IMR-90 (cell line): ENCODE measurements at regions not wholly inside any gene's neighbourhood (a gene's known extent, or its start where the extent isn't known, plus 50 kb on each side); places are given as distances from the start of the nearest gene placed in this dataset.
A peak's percentile ranks its signal among the peaks of the same experiment; 100 is the strongest.

Source experiments
- ATAC-seq: fragments of 200-7000 bp; cut with Tn5 transposase; 2 replicates; pipeline ENCODE4 v1.9.1; 2020; ENCODE audit warnings: low read depth, mild to moderate bottlenecking, moderate library complexity
- BruUV-seq: library from RNA; stranded (reverse); fragments of 400-500 nt; replicated peaks from 2 replicates; lab custom pipeline; 2021; lab: Mats Ljungman, UMichigan
- CTCF ChIA-PET: fragments of 300-600 bp; formaldehyde crosslinking; extraction: SDS; loops from one replicate; lab custom pipeline; 2021; ENCODE audit warnings: antibody characterized with exemption; lab: Yijun Ruan, JAX
- POLR2A ChIA-PET: fragments of 300-600 bp; sonication (Branson Sonifier 250); formaldehyde crosslinking; loops from one replicate; lab custom pipeline; 2022; ENCODE audit warnings: antibody characterized with exemption; ENCODE audit not compliant: unreplicated experiment; lab: Charles Lee
- DNase-seq: peaks from one replicate; pipeline ENCODE4 v3.0.0; 2013
- H2AFZ ChIP-seq: replicated peaks from 2 replicates; pipeline ENCODE3; 2013; ENCODE audit warnings: low read length, mild to moderate bottlenecking; ENCODE audit not compliant: poor library complexity
- H2AK5ac ChIP-seq: 2 replicates; pipeline ENCODE4 v1.6.1; 2013; ENCODE audit warnings: low read depth, low read length, inconsistent platforms
- H2AK9ac ChIP-seq: replicated peaks from 2 replicates; pipeline ENCODE3; 2013; ENCODE audit warnings: mild to moderate bottlenecking, low read depth, low read length, moderate library complexity; ENCODE audit not compliant: poor library complexity
- H2BK120ac ChIP-seq: 2 replicates; pipeline ENCODE4 v1.6.1; 2013; ENCODE audit warnings: low read depth, low read length, inconsistent platforms
- H2BK15ac ChIP-seq: 3 replicates; pipeline ENCODE4 v1.6.1; 2013; ENCODE audit warnings: low read depth, low read length, inconsistent platforms
- H2BK20ac ChIP-seq: 2 replicates; pipeline ENCODE4 v1.6.1; 2013; ENCODE audit warnings: low read depth, mild to moderate bottlenecking, inconsistent platforms, low read length, moderate library complexity
- H2BK5ac ChIP-seq: 2 replicates; pipeline ENCODE4 v1.6.1; 2013; ENCODE audit warnings: mild to moderate bottlenecking, low read depth, low read length, inconsistent platforms; ENCODE audit not compliant: poor library complexity, severe bottlenecking
- H3K14ac ChIP-seq: replicated peaks from 2 replicates; pipeline ENCODE4 v1.6.1; 2013; ENCODE audit warnings: low read depth, low read length, inconsistent platforms
- H3K18ac ChIP-seq: 2 replicates; pipeline ENCODE4 v1.6.1; 2013; ENCODE audit warnings: low read depth, low read length, control low read depth
- H3K23ac ChIP-seq: 2 replicates; pipeline ENCODE4 v1.6.1; 2013; ENCODE audit warnings: low read depth, low read length, inconsistent platforms
- H3K27ac ChIP-seq: 2 replicates; pipeline ENCODE4 v1.5.1; 2013; ENCODE audit warnings: mild to moderate bottlenecking, control low read depth, low read length; ENCODE audit not compliant: insufficient read depth
- H3K27me3 ChIP-seq: 2 replicates; pipeline ENCODE4 v1.6.1; 2013; ENCODE audit warnings: low read length; ENCODE audit not compliant: control insufficient read depth, insufficient read depth
- H3K36me3 ChIP-seq: 2 replicates; pipeline ENCODE4 v1.6.1; 2013; ENCODE audit warnings: low read length, mixed read lengths; ENCODE audit not compliant: control insufficient read depth, insufficient read depth
- H3K4ac ChIP-seq: 2 replicates; pipeline ENCODE4 v1.6.1; 2013; ENCODE audit warnings: low read depth, low read length, inconsistent platforms
- H3K4me1 ChIP-seq: 2 replicates; pipeline ENCODE4 v1.6.1; 2013; ENCODE audit warnings: low read length, mixed read lengths; ENCODE audit not compliant: control insufficient read depth, insufficient read depth
- H3K4me2 ChIP-seq: 2 replicates; pipeline ENCODE4 v1.6.1; 2013; ENCODE audit warnings: low read depth, mild to moderate bottlenecking, control low read depth, low read length, moderate library complexity
- H3K4me3 ChIP-seq: 2 replicates; pipeline ENCODE4 v1.5.1; 2013; ENCODE audit warnings: low read depth, mild to moderate bottlenecking, control low read depth, low read length, moderate library complexity; ENCODE audit not compliant: insufficient read depth
- H3K56ac ChIP-seq: 2 replicates; pipeline ENCODE4 v1.6.1; 2013; ENCODE audit warnings: low read length, inconsistent platforms; ENCODE audit not compliant: insufficient read depth; ENCODE audit errors: extremely low read depth
- H3K79me1 ChIP-seq, 2 experiments: 2 replicates each; pipeline ENCODE4 v1.6.1; 2013; ENCODE audit warnings: low read length in 2 of 2, inconsistent platforms in 1 of 2, low read depth in 1 of 2
- H3K9ac ChIP-seq: 2 replicates; pipeline ENCODE4 v1.6.1; 2013; ENCODE audit warnings: low read depth, low read length, control low read depth
- H3K9me1 ChIP-seq: 2 replicates; pipeline ENCODE4 v1.6.1; 2013; ENCODE audit warnings: low read length, inconsistent platforms; ENCODE audit not compliant: insufficient read depth
- H3K9me3 ChIP-seq: 2 replicates; pipeline ENCODE4 v1.6.1; 2013; ENCODE audit warnings: low read length; ENCODE audit not compliant: control insufficient read depth, insufficient read depth
- H4K20me1 ChIP-seq: 2 replicates; pipeline ENCODE4 v1.6.1; 2013; ENCODE audit warnings: low read length, inconsistent platforms; ENCODE audit not compliant: insufficient read depth
- H4K5ac ChIP-seq: 2 replicates; pipeline ENCODE4 v1.6.1; 2013; ENCODE audit warnings: mild to moderate bottlenecking, low read depth, low read length, control low read depth
- H4K8ac ChIP-seq, 2 experiments: 2 replicates each; pipeline ENCODE4 v1.6.1; 2013; ENCODE audit warnings: low read depth in 2 of 2, low read length in 2 of 2, control low read depth in 1 of 2, inconsistent platforms in 1 of 2
- H4K91ac ChIP-seq: 2 replicates; pipeline ENCODE4 v1.6.1; 2013; ENCODE audit warnings: low read depth, low read length, inconsistent platforms; ENCODE audit not compliant: insufficient read depth
- RAD21 ChIP-seq: IDR thresholded peaks from 2 replicates; pipeline ENCODE4 v1.6.1; 2012; ENCODE audit warnings: low read length, improper control_type of control experiment
- WGBS, 2 experiments: methylation state at CpG; one replicate each; pipeline versions ENCODE4 v1.1.5 to v1.1.7; 2013; ENCODE audit warnings: missing lambda C conversion rate in 2 of 2; ENCODE audit not compliant: insufficient read length in 1 of 2; ENCODE audit errors: extremely low coverage in 2 of 2; 5-methylcytosine and 5-hydroxymethylcytosine counted together
- dilution Hi-C: fragments of 300-500 bp; cut with HindIII; formaldehyde crosslinking; loops from one replicate; pipeline ENCODE4 v1.14.3; 2018; ENCODE audit warnings: low sequenced_read_pairs; ENCODE audit not compliant: unreplicated experiment
- in situ Hi-C: fragments of 300-500 bp; cut with MboI; formaldehyde crosslinking; loops from 3 replicates; pipeline ENCODE4 v1.14.3; 2019; ENCODE audit warnings: low sequenced_read_pairs, inconsistent platforms, mixed read lengths
- intact Hi-C: fragments of 100-400 bp; cut with micrococcal nuclease; formaldehyde crosslinking; loops from 2 replicates; pipeline ENCODE4 v1.10.0; 2022

- Histone ChIP-seq H4K20me1 (no peaks in the 10 kb centered on the region), H3K27ac (no peak overlapping the region), H2AK5ac (peak overlapping the region; percentile 70; the same call in 1 of the 2 replicates), H2AK9ac (no peak overlapping the region), H3K36me3 (no peaks in the 10 kb centered on the region), H2BK20ac (no peak overlapping the region; the same call in 1 of the 2 replicates), H3K9me3 (no peaks in the 10 kb centered on the region), H3K4me3 (no peak overlapping the region), H3K27me3 (no peaks in the 10 kb centered on the region), H3K4ac (no peak overlapping the region), H3K56ac (no peak overlapping the region), H4K8ac (no peak overlapping the region), H2AFZ (no peak overlapping the region), H3K14ac (no peak overlapping the region), H3K9ac (no peak overlapping the region), H2BK15ac (peak overlapping the region; percentile 23; the same call in 1 of the 3 replicates), H3K79me1 (no peaks in the 10 kb centered on the region), H3K9me1 (no peaks in the 10 kb centered on the region), H3K18ac (no peak overlapping the region), H3K23ac (no peak overlapping the region), H4K91ac (no peak overlapping the region; the same call in 1 of the 2 replicates), H3K4me2 (no peak overlapping the region), H2BK5ac (no peak overlapping the region), H3K4me1 (peaks cover 4% of the 10 kb centered on the region; the same call in 1 of the 2 replicates), H4K5ac (no peak overlapping the region), H2BK120ac (no peak overlapping the region)
- dilution Hi-C loops, result no loop called here
- no TSS peak for BruUV-seq
- 93% methylated on average over 2 of the region's 8 CpGs; no CpG with 5 or more reads in 1 of the 2 experiments for WGBS, 2 experiments
- ChIA-PET POLR2A (no interaction called here), CTCF (interaction anchor here (0.8 kb wide), 1 partner anchor 638 kb away, joined by 3 read pairs; no protein-coding TSS in a partner anchor)
- TF ChIP-seq RAD21, result no peak
- ATAC-seq (no peak), DNase-seq (no peak)
- intact Hi-C loops, result no loop called here
- in situ Hi-C loops, result no loop called here
Measured at GRCh38 chr5:96282020-96282419, 151.0 kb downstream of the PCSK1 start.
